ENCODE measurements at regions not wholly inside any gene's neighbourhood (a gene's known extent, or its start where the extent isn't known, plus 50 kb on each side); places are given as distances from the start of the nearest gene placed in this dataset.

DNA sequence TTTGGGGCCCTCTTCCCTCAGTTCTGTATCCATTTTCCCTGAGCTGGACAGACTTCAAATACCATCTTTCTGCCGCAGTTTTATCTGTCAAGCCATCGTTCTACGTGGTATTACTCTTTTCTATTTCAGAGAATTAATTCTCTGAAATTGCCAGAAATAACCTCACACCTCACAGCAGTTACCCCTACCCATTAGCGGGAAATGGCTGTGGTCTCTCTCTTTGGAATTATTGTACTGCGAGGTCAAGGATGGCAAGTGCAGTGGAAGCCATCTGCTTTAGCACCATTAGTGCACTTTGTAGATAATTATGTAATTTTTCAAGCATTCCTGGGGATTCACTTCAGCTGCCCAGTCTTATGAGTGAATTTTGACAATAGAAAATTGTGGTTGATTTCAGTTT lies 147.8 kb upstream of the CDH4 start:
- H3K4me1 Mint-ChIP-seq (ENCODE audit: low read depth): no peaks in the 10 kb centered on the region
- H3K9me3 Mint-ChIP-seq (ENCODE audit: low read depth): no peaks in the 10 kb centered on the region
- peaks cover 43% of the 10 kb centered on the region for H3K27me3 Mint-ChIP-seq (ENCODE audit: low read depth)
- TF ChIP-seq, protein P1, sequence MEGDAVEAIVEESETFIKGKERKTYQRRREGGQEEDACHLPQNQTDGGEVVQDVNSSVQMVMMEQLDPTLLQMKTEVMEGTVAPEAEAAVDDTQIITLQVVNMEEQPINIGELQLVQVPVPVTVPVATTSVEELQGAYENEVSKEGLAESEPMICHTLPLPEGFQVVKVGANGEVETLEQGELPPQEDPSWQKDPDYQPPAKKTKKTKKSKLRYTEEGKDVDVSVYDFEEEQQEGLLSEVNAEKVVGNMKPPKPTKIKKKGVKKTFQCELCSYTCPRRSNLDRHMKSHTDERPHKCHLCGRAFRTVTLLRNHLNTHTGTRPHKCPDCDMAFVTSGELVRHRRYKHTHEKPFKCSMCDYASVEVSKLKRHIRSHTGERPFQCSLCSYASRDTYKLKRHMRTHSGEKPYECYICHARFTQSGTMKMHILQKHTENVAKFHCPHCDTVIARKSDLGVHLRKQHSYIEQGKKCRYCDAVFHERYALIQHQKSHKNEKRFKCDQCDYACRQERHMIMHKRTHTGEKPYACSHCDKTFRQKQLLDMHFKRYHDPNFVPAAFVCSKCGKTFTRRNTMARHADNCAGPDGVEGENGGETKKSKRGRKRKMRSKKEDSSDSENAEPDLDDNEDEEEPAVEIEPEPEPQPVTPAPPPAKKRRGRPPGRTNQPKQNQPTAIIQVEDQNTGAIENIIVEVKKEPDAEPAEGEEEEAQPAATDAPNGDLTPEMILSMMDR (IDR thresholded peaks at IDR 0.05): no peak
- DNase-seq (ENCODE audit: low spot score): no peak
- H3K27ac Mint-ChIP-seq (ENCODE audit: unreplicated experiment): no peak overlapping the region
- no peaks in the 10 kb centered on the region for H3K36me3 Mint-ChIP-seq (ENCODE audit: low read depth)
- H3K4me3 Mint-ChIP-seq (ENCODE audit: unreplicated experiment): no peak overlapping the region

- Mint-ChIP-seq H3K4me3 (ENCODE audit: unreplicated experiment) (no peak overlapping the region), H3K27me3 (ENCODE audit: low read depth) (peaks cover 40% of the 10 kb centered on the region), H3K36me3 (ENCODE audit: low read depth) (no peaks in the 10 kb centered on the region), H3K9me3 (ENCODE audit: low read depth) (no peaks in the 10 kb centered on the region), H3K4me1 (ENCODE audit: low read depth) (no peaks in the 10 kb centered on the region), H3K27ac (ENCODE audit: unreplicated experiment) (no peak overlapping the region)
- TF ChIP-seq, protein P1 (IDR thresholded peaks at IDR 0.05): no peak
- DNase-seq (ENCODE audit: low spot score): no peak
Observed at GRCh38 chr20:61105395-61105794, 146.7 kb upstream of the CDH4 start.

DNA sequence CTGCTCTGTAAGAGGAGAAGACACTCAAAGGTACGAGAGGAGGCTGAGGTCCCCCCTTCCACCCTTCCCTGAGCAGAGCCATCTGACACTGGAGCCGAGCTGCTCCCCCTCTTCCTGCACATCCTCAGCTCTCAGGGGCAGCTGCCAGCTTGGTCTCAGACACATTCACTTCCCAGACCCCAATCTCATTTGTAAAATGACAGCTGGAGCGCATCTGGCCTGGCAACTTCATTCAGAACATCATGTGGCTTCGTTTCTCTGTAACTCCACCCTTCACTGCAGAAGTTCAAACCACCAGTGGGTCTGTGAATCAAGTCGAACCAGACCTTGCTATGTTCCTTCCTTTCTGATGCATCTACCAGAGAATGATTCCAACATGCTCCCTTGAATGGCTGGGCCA lies 145.6 kb upstream of the CDH4 start:
- Mint-ChIP-seq H3K4me1 (ENCODE audit: low read depth) (no peaks in the 10 kb centered on the region), H3K27ac (ENCODE audit: unreplicated experiment) (no peak overlapping the region), H3K9me3 (ENCODE audit: low read depth) (no peaks in the 10 kb centered on the region), H3K36me3 (ENCODE audit: low read depth) (no peaks in the 10 kb centered on the region), H3K4me3 (ENCODE audit: unreplicated experiment) (no peak overlapping the region), H3K27me3 (ENCODE audit: low read depth) (peaks cover 37% of the 10 kb centered on the region)
- TF ChIP-seq, protein P1 (IDR thresholded peaks at IDR 0.05): no peak
- no peak for DNase-seq (ENCODE audit: low spot score)

DNA sequence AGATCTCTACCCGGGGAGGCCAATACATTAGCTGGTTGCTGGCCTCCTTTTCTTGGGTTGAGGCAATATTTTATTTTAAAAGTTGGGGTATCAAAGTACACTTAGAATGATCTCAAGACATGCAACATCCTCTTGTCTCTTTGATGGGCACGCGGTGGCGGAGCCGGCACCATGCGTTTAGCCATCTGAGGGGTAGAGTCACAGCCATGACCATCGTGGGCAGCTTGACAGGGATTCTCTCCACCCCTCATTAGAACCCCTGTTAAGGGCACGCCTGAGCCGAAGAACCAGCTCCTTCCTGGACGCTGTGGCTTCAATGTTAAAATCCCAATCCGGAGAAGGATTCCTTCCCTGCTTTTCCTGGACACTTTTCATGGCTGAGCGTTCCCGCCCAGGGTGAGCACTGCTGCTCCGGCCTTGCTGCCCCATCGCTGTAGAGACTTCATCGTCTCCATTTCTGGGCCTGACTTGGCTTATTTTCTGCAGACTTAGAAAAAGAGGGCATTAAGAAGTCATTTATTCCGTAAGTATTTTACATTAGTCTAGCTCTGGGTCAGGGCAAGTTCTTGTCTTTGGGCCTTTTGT lies 142.7 kb upstream of the CDH4 start:
- DNase-seq (ENCODE audit: low spot score): no peak
- no peak overlapping the region for H3K27ac Mint-ChIP-seq (ENCODE audit: unreplicated experiment)
- no peaks in the 10 kb centered on the region for H3K9me3 Mint-ChIP-seq (ENCODE audit: low read depth)
- no peak overlapping the region for H3K4me3 Mint-ChIP-seq (ENCODE audit: unreplicated experiment)
- no peaks in the 10 kb centered on the region for H3K4me1 Mint-ChIP-seq (ENCODE audit: low read depth)
- H3K27me3 Mint-ChIP-seq (ENCODE audit: low read depth): peaks cover 22% of the 10 kb centered on the region
- no peaks in the 10 kb centered on the region for H3K36me3 Mint-ChIP-seq (ENCODE audit: low read depth)
- TF ChIP-seq, protein P1 (IDR thresholded peaks at IDR 0.05): no peak

- DNase-seq (ENCODE audit: low spot score): no peak
- Mint-ChIP-seq H3K27ac (ENCODE audit: unreplicated experiment) (no peak overlapping the region), H3K4me1 (ENCODE audit: low read depth) (peaks cover 10% of the 10 kb centered on the region), H3K4me3 (ENCODE audit: unreplicated experiment) (no peak overlapping the region), H3K36me3 (ENCODE audit: low read depth) (no peaks in the 10 kb centered on the region), H3K9me3 (ENCODE audit: low read depth) (no peaks in the 10 kb centered on the region), H3K27me3 (ENCODE audit: low read depth) (peaks cover 6% of the 10 kb centered on the region)
- TF ChIP-seq, protein P1 (IDR thresholded peaks at IDR 0.05): no peak
Observed at GRCh38 chr20:61112515-61112914, 139.5 kb upstream of the CDH4 start.
